ENCODE measurements at regions not wholly inside any gene's neighbourhood (a gene's known extent, or its start where the extent isn't known, plus 50 kb on each side); places are given as distances from the start of the nearest gene placed in this dataset.

- DNase-seq (ENCODE audit: low spot score): no peak
Observed at GRCh38 chr3:148585671-148586379, 111.9 kb upstream of the AGTR1 start.

- DNase-seq (ENCODE audit: low spot score): no peak
Observed at GRCh38 chr3:148588291-148588690, 109.4 kb upstream of the AGTR1 start.

GRCh38 chr3:148591525-148591924, 106.2 kb upstream of the AGTR1 start:
- no peak for DNase-seq (ENCODE audit: low spot score)

- DNase-seq (ENCODE audit: low spot score): no peak
Observed at GRCh38 chr3:148598619-148599018, 99.1 kb upstream of the AGTR1 start.

GRCh38 chr3:148599481-148599880, 98.2 kb upstream of the AGTR1 start:
- no peak for DNase-seq (ENCODE audit: low spot score)

GRCh38 chr3:148600440-148600839, 97.3 kb upstream of the AGTR1 start:
- DNase-seq (ENCODE audit: low spot score): no peak

GRCh38 chr3:148600902-148601765, 96.6 kb upstream of the AGTR1 start:
- no peak for DNase-seq (ENCODE audit: low spot score)

GRCh38 chr3:148601766-148602685, 95.7 kb upstream of the AGTR1 start:
- no peak for DNase-seq (ENCODE audit: low spot score)

- no peak for DNase-seq (ENCODE audit: low spot score)
Observed at GRCh38 chr3:148604270-148605085, 93.2 kb upstream of the AGTR1 start.

GRCh38 chr3:148605521-148605920, 92.2 kb upstream of the AGTR1 start:
- DNase-seq (ENCODE audit: low spot score): no peak

- DNase-seq (ENCODE audit: low spot score): no peak
Observed at GRCh38 chr3:148606979-148607378, 90.7 kb upstream of the AGTR1 start.

- DNase-seq (ENCODE audit: low spot score): no peak
Observed at GRCh38 chr3:148607491-148607890, 90.2 kb upstream of the AGTR1 start.

- no peak for DNase-seq (ENCODE audit: low spot score)
Observed at GRCh38 chr3:148612278-148612677, 85.4 kb upstream of the AGTR1 start.

GRCh38 chr3:148615382-148615781, 82.3 kb upstream of the AGTR1 start:
- DNase-seq (ENCODE audit: low spot score): no peak

GRCh38 chr3:148625095-148625736, 72.5 kb upstream of the AGTR1 start:
- DNase-seq (ENCODE audit: low spot score): no peak

- DNase-seq (ENCODE audit: low spot score): no peak
Observed at GRCh38 chr3:148625991-148626390, 71.7 kb upstream of the AGTR1 start.

- DNase-seq (ENCODE audit: low spot score): no peak
Observed at GRCh38 chr3:148629006-148629405, 68.7 kb upstream of the AGTR1 start.

GRCh38 chr3:148631124-148631903, 66.4 kb upstream of the AGTR1 start:
- no peak for DNase-seq (ENCODE audit: low spot score)

GRCh38 chr3:148641722-148642121, 56.0 kb upstream of the AGTR1 start:
- no peak for DNase-seq (ENCODE audit: low spot score)

GRCh38 chr3:148642214-148642613, 55.5 kb upstream of the AGTR1 start:
- DNase-seq (ENCODE audit: low spot score): no peak
